Neural progenitor cell (in vitro differentiated cells): ENCODE measurements at regions not wholly inside any gene's neighbourhood (a gene's known extent, or its start where the extent isn't known, plus 50 kb on each side); places are given as distances from the start of the nearest gene placed in this dataset.
"Not testable (repeated sequence)": the region's sequence is repeated elsewhere in the genome, so short reads cannot be mapped to it uniquely, and the experiment has no call there.

Experiments
- DNase-seq: peaks from one replicate; pipeline ENCODE4 v3.0.0-alpha.2; 2016; ENCODE audit warnings: low spot score
- H2AFZ ChIP-seq: fragments of 200-600 bp; sonication (generic); replicated peaks from 2 replicates; pipeline ENCODE4 v1.6.1; 2016; ENCODE audit warnings: antibody characterized with exemption
- H3F3A ChIP-seq: fragments of 200-600 bp; sonication (generic); 2 replicates; pipeline ENCODE4 v1.6.1; 2016; ENCODE audit warnings: antibody characterized with exemption, low read depth
- H3K27ac ChIP-seq: fragments of 200-600 bp; sonication (generic); 2 replicates; pipeline ENCODE4 v1.5.1; 2016; ENCODE audit warnings: mild to moderate bottlenecking
- H3K27me3 ChIP-seq: fragments of 200-600 bp; sonication (generic); 2 replicates; pipeline ENCODE4 v1.6.1; 2016; ENCODE audit warnings: mild to moderate bottlenecking, moderate library complexity
- H3K36me3 ChIP-seq: fragments of 200-600 bp; sonication (generic); 2 replicates; pipeline ENCODE4 v1.5.1; 2016
- H3K4me1 ChIP-seq: fragments of 200-600 bp; sonication (generic); 2 replicates; pipeline ENCODE4 v1.6.1; 2016; ENCODE audit warnings: mixed run types
- H3K4me2 ChIP-seq: fragments of 200-600 bp; sonication (generic); 2 replicates; pipeline ENCODE4 v1.6.1; 2016
- H3K4me3 ChIP-seq: fragments of 200-600 bp; sonication (generic); 2 replicates; pipeline ENCODE4 v1.5.1; 2016
- H3K79me2 ChIP-seq: fragments of 200-600 bp; sonication (generic); 2 replicates; pipeline ENCODE4 v1.6.1; 2016; ENCODE audit warnings: low read depth
- H3K9ac ChIP-seq: fragments of 200-600 bp; sonication (generic); 2 replicates; pipeline ENCODE4 v1.6.1; 2016
- H3K9me3 ChIP-seq: fragments of 200-600 bp; sonication (generic); 2 replicates; pipeline ENCODE4 v1.5.1; 2016; ENCODE audit warnings: low read depth
- H4K20me1 ChIP-seq: fragments of 200-600 bp; sonication (generic); 2 replicates; pipeline ENCODE4 v1.6.1; 2016; ENCODE audit warnings: low read depth
- H3K27ac Mint-ChIP-seq: 3 replicates; pipeline ENCODE4 v1.8.0; 2021; ENCODE audit warnings: mixed read lengths
- H3K27me3 Mint-ChIP-seq: 2 replicates; pipeline ENCODE4 v1.8.0; 2022; ENCODE audit warnings: low read depth, mild to moderate bottlenecking, inconsistent platforms, moderate library complexity, mixed read lengths; ENCODE audit not compliant: insufficient read depth
- H3K36me3 Mint-ChIP-seq: 3 replicates; pipeline ENCODE4 v1.8.0; 2021; ENCODE audit warnings: mixed read lengths
- H3K4me1 Mint-ChIP-seq: 3 replicates; pipeline ENCODE4 v1.8.0; 2021; ENCODE audit warnings: mixed read lengths
- H3K4me3 Mint-ChIP-seq: 3 replicates; pipeline ENCODE4 v1.8.0; 2021; ENCODE audit warnings: mild to moderate bottlenecking, moderate library complexity, mixed read lengths
- H3K9me3 Mint-ChIP-seq: 3 replicates; pipeline ENCODE4 v1.8.0; 2020; ENCODE audit warnings: mixed read lengths
- CTCF ChIP-seq: fragments of 200-600 bp; sonication (generic); IDR thresholded peaks from 2 replicates; pipeline ENCODE4 v1.5.1; 2017; ENCODE audit warnings: antibody characterized with exemption, mild to moderate bottlenecking
- EZH2 ChIP-seq: fragments of 200-600 bp; sonication (generic); IDR thresholded peaks from 2 replicates; pipeline ENCODE4 v1.6.1; 2017; ENCODE audit warnings: antibody characterized with exemption, mild to moderate bottlenecking, moderate library complexity
- EZH2phosphoT487 ChIP-seq: fragments of 200-600 bp; sonication (generic); IDR thresholded peaks from 2 replicates; pipeline ENCODE4 v1.6.1; 2017; ENCODE audit warnings: antibody characterized with exemption

- Mint-ChIP-seq H3K4me3 (no peak overlapping the region), H3K9me3 (peaks cover 45% of the 10 kb centered on the region), H3K36me3 (peaks cover 3% of the 10 kb centered on the region), H3K4me1 (no peaks in the 10 kb centered on the region), H3K27ac (no peak overlapping the region), H3K27me3 (peaks cover 10% of the 10 kb centered on the region)
- Histone ChIP-seq H3K27me3 (no peaks in the 10 kb centered on the region), H3K9me3 (no peaks in the 10 kb centered on the region), H3K36me3 (no peaks in the 10 kb centered on the region), H3K4me3 (no peak overlapping the region), H2AFZ (no peak overlapping the region), H3F3A (no peaks in the 10 kb centered on the region), H4K20me1 (no peaks in the 10 kb centered on the region), H3K79me2 (no peaks in the 10 kb centered on the region), H3K4me1 (no peaks in the 10 kb centered on the region), H3K9ac (no peak overlapping the region), H3K4me2 (no peak overlapping the region), H3K27ac (no peak overlapping the region)
- DNase-seq = no peak
- TF ChIP-seq CTCF (no peak), EZH2 (no peak), EZH2phosphoT487 (no peak)
These were observed 359.4 kb downstream of the TMEM121 start for GRCh38 chr14:105885561-105886320.

GRCh38 chr14:105886791-105887191 lies 360.4 kb downstream of the TMEM121 start:
- not testable (repeated sequence) for H4K20me1 ChIP-seq, H3K4me1 ChIP-seq, H2AFZ ChIP-seq, H3K4me3 ChIP-seq, H3K27ac Mint-ChIP-seq, H3K27me3 ChIP-seq, DNase-seq, H3K9ac ChIP-seq, H3K9me3 ChIP-seq, H3K27ac ChIP-seq, H3K4me3 Mint-ChIP-seq, H3K79me2 ChIP-seq, H3K36me3 ChIP-seq, H3K36me3 Mint-ChIP-seq, H3K4me2 ChIP-seq, H3K4me1 Mint-ChIP-seq, H3F3A ChIP-seq
- H3K9me3 Mint-ChIP-seq = peaks cover 47% of the 10 kb centered on the region
- peaks cover 10% of the 10 kb centered on the region for H3K27me3 Mint-ChIP-seq

DNA sequence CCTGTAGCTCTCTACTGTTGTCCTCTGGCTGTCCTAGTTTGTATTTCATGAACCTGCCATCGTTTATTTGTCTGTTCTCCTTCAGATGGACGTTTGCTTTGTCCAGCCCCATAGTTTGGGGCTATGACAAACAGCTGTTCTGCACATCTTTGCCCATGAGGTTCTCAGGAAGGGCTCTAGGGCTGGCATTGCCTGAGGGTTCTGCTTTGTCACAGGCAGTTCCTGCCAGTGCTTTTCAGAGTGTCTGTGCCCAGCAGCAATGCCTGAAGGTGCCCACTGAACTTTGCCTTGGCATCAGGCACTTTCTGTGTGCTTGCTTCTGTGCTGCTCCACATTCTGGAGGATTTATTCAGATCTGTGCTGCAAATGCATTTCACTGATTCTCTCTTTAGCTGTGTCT lies 361.3 kb downstream of the TMEM121 start:
- H3K36me3 ChIP-seq = no peaks in the 10 kb centered on the region
- no peaks in the 10 kb centered on the region for H3K4me1 ChIP-seq
- H3K27me3 ChIP-seq = no peaks in the 10 kb centered on the region
- H3K79me2 ChIP-seq = no peaks in the 10 kb centered on the region
- no peak overlapping the region for H2AFZ ChIP-seq
- Mint-ChIP-seq H3K4me1 (no peaks in the 10 kb centered on the region), H3K36me3 (peaks cover 3% of the 10 kb centered on the region), H3K27me3 (peaks cover 10% of the 10 kb centered on the region), H3K9me3 (peaks cover 45% of the 10 kb centered on the region), H3K4me3 (no peak overlapping the region), H3K27ac (no peak overlapping the region)
- no peak for TF ChIP-seq EZH2
- TF ChIP-seq EZH2phosphoT487 = no peak
- TF ChIP-seq CTCF = no peak
- H3K9me3 ChIP-seq = no peaks in the 10 kb centered on the region
- no peak overlapping the region for H3K27ac ChIP-seq
- no peaks in the 10 kb centered on the region for H4K20me1 ChIP-seq
- H3K4me2 ChIP-seq = no peak overlapping the region
- no peak overlapping the region for H3K9ac ChIP-seq
- no peak for DNase-seq
- no peaks in the 10 kb centered on the region for H3F3A ChIP-seq
- H3K4me3 ChIP-seq = no peak overlapping the region

DNA sequence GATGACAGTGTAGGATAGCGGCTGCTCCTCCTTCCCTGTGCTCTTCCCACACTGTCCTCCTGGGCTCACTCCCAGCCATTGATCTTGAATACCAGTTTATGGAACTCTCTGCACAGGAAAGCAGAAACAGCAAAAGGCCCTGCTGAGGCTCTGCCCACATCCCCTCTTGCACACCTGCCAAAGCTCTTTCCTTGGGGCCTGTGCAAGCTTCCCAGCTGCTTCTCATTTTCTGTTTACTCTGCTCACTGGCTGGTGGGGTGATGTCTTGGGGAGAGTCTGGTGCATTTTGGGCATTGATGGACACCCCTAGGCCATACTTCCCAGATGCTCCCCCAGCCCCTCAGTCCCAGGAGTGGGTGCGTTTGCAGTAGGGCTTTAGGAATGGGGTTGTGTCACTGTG lies 361.8 kb downstream of the TMEM121 start:
- DNase-seq = no peak
- H3K9me3 ChIP-seq = no peaks in the 10 kb centered on the region
- peaks cover 10% of the 10 kb centered on the region for H3K27me3 Mint-ChIP-seq

More for the DNA sequence above, 361.8 kb downstream of the TMEM121 start:
- H3K4me1 Mint-ChIP-seq = no peaks in the 10 kb centered on the region
- no peaks in the 10 kb centered on the region for H3K27me3 ChIP-seq
- no peaks in the 10 kb centered on the region for H3F3A ChIP-seq
- TF ChIP-seq CTCF (no peak), EZH2phosphoT487 (no peak), EZH2 (no peak)
- no peaks in the 10 kb centered on the region for H3K36me3 ChIP-seq
- H2AFZ ChIP-seq = no peak overlapping the region
- no peak overlapping the region for H3K4me3 Mint-ChIP-seq
- H3K4me1 ChIP-seq = no peaks in the 10 kb centered on the region
- no peak overlapping the region for H3K9ac ChIP-seq
- H3K79me2 ChIP-seq = no peaks in the 10 kb centered on the region
- H3K4me3 ChIP-seq = no peak overlapping the region
- H3K36me3 Mint-ChIP-seq = peaks cover 3% of the 10 kb centered on the region
- peaks cover 41% of the 10 kb centered on the region for H3K9me3 Mint-ChIP-seq
- H3K27ac Mint-ChIP-seq = no peak overlapping the region
- no peaks in the 10 kb centered on the region for H4K20me1 ChIP-seq
- H3K27ac ChIP-seq = no peak overlapping the region
- H3K4me2 ChIP-seq = no peak overlapping the region
